GM12878 (cell line): ENCODE measurements at regions not wholly inside any gene's neighbourhood (a gene's known extent, or its start where the extent isn't known, plus 50 kb on each side); places are given as distances from the start of the nearest gene placed in this dataset.

ENCODE experiments used
- CBX5 ChIP-seq: sonication (generic); IDR thresholded peaks from 2 replicates; pipeline ENCODE4 v1.6.1; 2016; ENCODE audit warnings: low read depth, moderate library complexity, mild to moderate bottlenecking, inconsistent platforms
- EED ChIP-seq: sonication (generic); IDR thresholded peaks from 2 replicates; pipeline ENCODE4 v1.6.1; 2016; ENCODE audit warnings: antibody characterized with exemption, low read depth
- EZH2 ChIP-seq: IDR thresholded peaks from 2 replicates; pipeline ENCODE4 v1.6.1; 2012; ENCODE audit warnings: low read depth, mild to moderate bottlenecking, control low read depth, inconsistent platforms, low read length, borderline replicate concordance; ENCODE audit not compliant: control insufficient read depth
- POLR2A ChIP-seq: IDR thresholded peaks from 2 replicates; pipeline ENCODE4 v1.6.1; 2011; ENCODE audit warnings: low read depth, mild to moderate bottlenecking, low read length
- POLR2AphosphoS5 ChIP-seq: IDR thresholded peaks from 2 replicates; pipeline ENCODE4 v1.6.1; 2011; ENCODE audit warnings: mild to moderate bottlenecking, low read length, inconsistent platforms
- ZBTB4 ChIP-seq: fragments of 450-650 bp; formaldehyde crosslinking; IDR thresholded peaks from 2 replicates; pipeline ENCODE4 v1.4.0; 2022; ENCODE audit warnings: mild to moderate bottlenecking, moderate library complexity
- ZNF207 ChIP-seq: fragments of 450-650 bp; IDR thresholded peaks from 2 replicates; pipeline ENCODE4 v1.6.1; 2014; ENCODE audit warnings: antibody characterized with exemption, mild to moderate bottlenecking, borderline replicate concordance
- ZNF217 ChIP-seq: fragments of 450-650 bp; IDR thresholded peaks from 2 replicates; pipeline ENCODE4 v1.6.1; 2017; ENCODE audit warnings: antibody characterized with exemption, mild to moderate bottlenecking

GRCh38 chr7:124086843-124087242, 54.0 kb upstream of the TMEM229A start:
- TF ChIP-seq ZNF207 (no peak), ZBTB4 (no peak), POLR2A (no peak), ZNF217 (no peak), CBX5 (no peak), EED (no peak), POLR2AphosphoS5 (no peak), EZH2 (no peak)
